DND-41 (cell line): ENCODE measurements at regions not wholly inside any gene's neighbourhood (a gene's known extent, or its start where the extent isn't known, plus 50 kb on each side); places are given as distances from the start of the nearest gene placed in this dataset.

ENCODE experiments used
- ATAC-seq: fragments of 200-7000 bp; cut with Tn5 transposase; 3 replicates; pipeline ENCODE4 v1.9.1; 2021; ENCODE audit warnings: low read depth; ENCODE audit not compliant: insufficient read depth
- DNase-seq: peaks from one replicate; pipeline ENCODE4 v3.0.0-alpha.2; 2020
- H2AFZ ChIP-seq: 2 replicates; pipeline ENCODE4 v1.6.0; 2012; ENCODE audit warnings: low read depth, low read length
- H3K27ac ChIP-seq: 2 replicates; pipeline ENCODE4 v1.5.1; 2012; ENCODE audit warnings: low read length, inconsistent platforms
- H3K27me3 ChIP-seq: fragments of 200-600 bp; sonication (generic); 2 replicates; pipeline ENCODE4 v1.6.0; 2012; ENCODE audit warnings: low read length, mild to moderate bottlenecking, inconsistent platforms; ENCODE audit not compliant: insufficient read depth, poor library complexity
- H3K36me3 ChIP-seq: 2 replicates; pipeline ENCODE4 v1.5.1; 2012; ENCODE audit warnings: low read length, inconsistent platforms; ENCODE audit not compliant: insufficient read depth
- H3K4me1 ChIP-seq: 2 replicates; pipeline ENCODE4 v1.5.1; 2012; ENCODE audit warnings: mild to moderate bottlenecking, low read length; ENCODE audit not compliant: insufficient read depth
- H3K4me2 ChIP-seq: 2 replicates; pipeline ENCODE4 v1.6.0; 2012; ENCODE audit warnings: mild to moderate bottlenecking, moderate library complexity, low read length, inconsistent platforms; ENCODE audit not compliant: insufficient read depth
- H3K4me3 ChIP-seq, 2 experiments: fragments of 200-600 bp in 1 of 2; shearing (Covaris generic) in 1 of 2; 2 replicates each; pipeline ENCODE4 v1.5.1; 2012 to 2016; ENCODE audit warnings: inconsistent platforms in 2 of 2, low read length in 2 of 2, mild to moderate bottlenecking in 2 of 2, low read depth in 1 of 2, moderate library complexity in 1 of 2
- H3K79me2 ChIP-seq: 2 replicates; pipeline ENCODE4 v1.6.0; 2012; ENCODE audit warnings: low read length, inconsistent platforms; ENCODE audit not compliant: insufficient read depth
- H3K9ac ChIP-seq: 2 replicates; pipeline ENCODE4 v1.6.0; 2012; ENCODE audit warnings: low read depth, mild to moderate bottlenecking, inconsistent platforms, low read length, moderate library complexity
- H3K9me3 ChIP-seq: 2 replicates; pipeline ENCODE4 v1.5.1; 2012; ENCODE audit warnings: low read length, moderate library complexity, mild to moderate bottlenecking, inconsistent platforms; ENCODE audit not compliant: insufficient read depth, severe bottlenecking
- H4K20me1 ChIP-seq: 2 replicates; pipeline ENCODE4 v1.6.0; 2012; ENCODE audit warnings: low read length; ENCODE audit not compliant: insufficient read depth
- EZH2 ChIP-seq: IDR thresholded peaks from 3 replicates; pipeline ENCODE4 v1.6.1; 2012; ENCODE audit warnings: borderline replicate concordance, low read depth, mild to moderate bottlenecking, moderate library complexity, low read length, inconsistent platforms; ENCODE audit not compliant: severe bottlenecking
- TF ChIP-seq, protein P1 (sequence below): IDR thresholded peaks from 2 replicates; pipeline ENCODE4 v1.5.1; 2012; ENCODE audit warnings: borderline replicate concordance, low read length, moderate library complexity, mild to moderate bottlenecking; ENCODE audit not compliant: poor library complexity, severe bottlenecking; ENCODE audit errors: extremely low read depth

DNA sequence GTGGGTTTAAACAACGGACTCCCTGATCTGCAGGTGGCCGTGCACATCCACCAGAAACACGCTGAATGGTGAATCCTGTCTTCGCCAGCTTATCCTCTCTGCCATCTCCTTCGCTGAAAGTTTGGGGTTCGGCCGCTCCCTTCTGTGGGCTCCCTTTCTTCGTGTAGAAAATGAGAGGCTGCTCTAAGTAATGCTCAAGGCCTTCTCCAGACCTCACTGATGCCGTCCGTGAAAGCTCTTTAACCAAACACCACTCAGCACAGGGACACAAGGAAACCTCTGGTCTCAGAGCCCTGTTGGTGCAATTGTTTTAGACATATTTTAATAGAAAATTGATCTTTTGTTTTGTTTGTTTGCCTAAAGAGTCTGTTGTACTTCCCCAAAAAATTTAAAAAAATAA, 596.5 kb downstream of the IRX1 start:
- Histone ChIP-seq H3K4me3 (no peak overlapping the region), H3K36me3 (no peaks in the 10 kb centered on the region), H3K27ac (no peak overlapping the region), H4K20me1 (no peaks in the 10 kb centered on the region), H3K9me3 (peaks cover 2% of the 10 kb centered on the region), H3K79me2 (no peaks in the 10 kb centered on the region), H3K4me2 (no peak overlapping the region), H3K4me1 (peaks cover 27% of the 10 kb centered on the region), H3K9ac (no peak overlapping the region), H3K27me3 (no peaks in the 10 kb centered on the region), H2AFZ (0 out of 2 replicates have a peak overlapping the region, but pooled peaks have one; percentile 19)
- ATAC-seq = no peak
- DNase-seq = no peak
- TF ChIP-seq, protein P1, sequence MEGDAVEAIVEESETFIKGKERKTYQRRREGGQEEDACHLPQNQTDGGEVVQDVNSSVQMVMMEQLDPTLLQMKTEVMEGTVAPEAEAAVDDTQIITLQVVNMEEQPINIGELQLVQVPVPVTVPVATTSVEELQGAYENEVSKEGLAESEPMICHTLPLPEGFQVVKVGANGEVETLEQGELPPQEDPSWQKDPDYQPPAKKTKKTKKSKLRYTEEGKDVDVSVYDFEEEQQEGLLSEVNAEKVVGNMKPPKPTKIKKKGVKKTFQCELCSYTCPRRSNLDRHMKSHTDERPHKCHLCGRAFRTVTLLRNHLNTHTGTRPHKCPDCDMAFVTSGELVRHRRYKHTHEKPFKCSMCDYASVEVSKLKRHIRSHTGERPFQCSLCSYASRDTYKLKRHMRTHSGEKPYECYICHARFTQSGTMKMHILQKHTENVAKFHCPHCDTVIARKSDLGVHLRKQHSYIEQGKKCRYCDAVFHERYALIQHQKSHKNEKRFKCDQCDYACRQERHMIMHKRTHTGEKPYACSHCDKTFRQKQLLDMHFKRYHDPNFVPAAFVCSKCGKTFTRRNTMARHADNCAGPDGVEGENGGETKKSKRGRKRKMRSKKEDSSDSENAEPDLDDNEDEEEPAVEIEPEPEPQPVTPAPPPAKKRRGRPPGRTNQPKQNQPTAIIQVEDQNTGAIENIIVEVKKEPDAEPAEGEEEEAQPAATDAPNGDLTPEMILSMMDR = no peak
- TF ChIP-seq EZH2 = no peak

DNA sequence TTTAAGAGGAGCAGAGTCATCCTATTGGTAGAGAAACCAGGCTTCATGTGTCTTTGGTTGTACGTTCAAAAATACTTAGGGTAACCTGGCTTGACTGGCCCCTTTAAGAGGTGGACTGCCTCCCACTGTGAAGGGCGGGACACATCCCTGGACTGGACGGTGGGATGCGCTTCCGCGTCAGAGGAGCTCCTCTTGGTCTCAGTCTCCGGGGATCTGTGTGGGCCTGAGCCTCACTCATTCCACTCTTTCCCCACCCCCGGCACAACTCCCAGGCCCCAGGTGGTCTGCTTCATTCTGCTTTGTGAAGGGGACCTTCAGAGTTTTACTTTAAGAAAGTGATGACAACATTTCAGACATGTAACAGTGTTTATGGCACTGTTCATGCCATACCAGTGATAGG, 601.1 kb downstream of the IRX1 start:
- no peak for TF ChIP-seq EZH2
- Histone ChIP-seq H3K36me3 (no peaks in the 10 kb centered on the region), H4K20me1 (no peaks in the 10 kb centered on the region), H3K27me3 (no peaks in the 10 kb centered on the region), H3K4me1 (peaks cover 50% of the 10 kb centered on the region), H3K4me2 (0 out of 2 replicates have a peak overlapping the region, but pooled peaks have one; percentile 50), H3K9me3 (no peaks in the 10 kb centered on the region), H3K9ac (no peak overlapping the region), H3K79me2 (no peaks in the 10 kb centered on the region), H3K4me3 (no peak overlapping the region), H3K27ac (peak overlapping the region; percentile 80), H2AFZ (peak overlapping the region; percentile 57)
- DNase-seq = no peak
- ATAC-seq = peak; percentile 33

DNA sequence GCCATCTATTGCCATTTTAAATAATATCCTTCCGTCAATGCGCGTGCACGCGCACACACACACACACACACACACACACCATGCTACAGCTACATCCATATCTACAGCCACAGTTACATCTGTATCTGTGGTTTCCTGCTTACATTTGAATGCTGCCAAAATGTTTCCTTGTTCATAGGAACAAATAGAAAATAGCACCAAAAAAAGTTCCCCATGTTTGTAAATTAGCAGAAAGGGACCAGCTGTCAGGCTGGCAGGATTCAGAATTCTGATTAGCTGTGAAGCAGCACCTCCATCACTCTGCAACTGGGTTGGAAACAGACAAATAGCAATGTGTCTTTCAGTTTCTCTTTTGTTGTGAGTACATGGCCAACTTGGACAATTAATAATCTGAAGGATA, 601.5 kb downstream of the IRX1 start:
- Histone ChIP-seq H4K20me1 (no peaks in the 10 kb centered on the region), H3K9ac (peak overlapping the region; percentile 28; the same call in 1 of the 2 replicates), H2AFZ (peak overlapping the region; percentile 57), H3K4me1 (peaks cover 50% of the 10 kb centered on the region), H3K9me3 (no peaks in the 10 kb centered on the region), H3K79me2 (no peaks in the 10 kb centered on the region), H3K4me3 (no peak overlapping the region), H3K4me2 (peak overlapping the region; percentile 50), H3K27ac (peak overlapping the region; percentile 80), H3K36me3 (no peaks in the 10 kb centered on the region), H3K27me3 (no peaks in the 10 kb centered on the region)
- ATAC-seq = peak; percentile 80
- TF ChIP-seq, protein P1 = no peak
- TF ChIP-seq EZH2 = no peak
- DNase-seq = peak; percentile 59

GRCh38 chr5:4198461-4198860, 602.8 kb downstream of the IRX1 start:
- Histone ChIP-seq H3K9ac (no peak overlapping the region), H3K4me2 (no peak overlapping the region), H3K36me3 (no peaks in the 10 kb centered on the region), H3K27ac (peak overlapping the region; percentile 44), H3K4me3 (no peak overlapping the region), H2AFZ (no peak overlapping the region), H4K20me1 (no peaks in the 10 kb centered on the region), H3K27me3 (no peaks in the 10 kb centered on the region), H3K79me2 (no peaks in the 10 kb centered on the region), H3K9me3 (no peaks in the 10 kb centered on the region), H3K4me1 (peaks cover 50% of the 10 kb centered on the region)
- ATAC-seq (no peak), DNase-seq (no peak)
- TF ChIP-seq, protein P1 = no peak
